ENCODE measurements at regions not wholly inside any gene's neighbourhood (a gene's known extent, or its start where the extent isn't known, plus 50 kb on each side); places are given as distances from the start of the nearest gene placed in this dataset.

DNA sequence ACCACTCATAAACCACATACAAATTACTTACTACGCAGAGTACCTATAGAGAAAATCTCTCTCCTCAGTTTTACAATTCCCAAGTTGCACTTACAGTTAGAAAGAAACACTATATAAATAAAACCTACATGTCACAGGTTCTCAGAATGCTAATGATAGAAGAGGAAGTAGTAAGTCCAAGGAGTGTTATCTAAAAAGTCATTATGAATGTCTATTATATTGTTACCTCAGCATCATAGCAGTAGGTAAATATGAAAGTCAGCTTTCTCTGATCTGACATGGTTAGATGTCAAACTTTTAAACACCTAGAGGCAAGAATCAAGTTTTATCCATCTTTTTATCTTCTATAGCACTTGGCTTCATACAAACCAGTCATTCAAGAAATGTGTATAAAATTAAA is 163.2 kb upstream of the FAM241A start:
- no peak overlapping the region for H3K27ac ChIP-seq (ENCODE audit: low read length)
- in situ Hi-C loops (cut with HindIII; ENCODE audit: low pct_unique_long_range_greater_than_20kb, low sequenced_read_pairs) (no loop called here), intact Hi-C loops (cut with micrococcal nuclease; ENCODE audit: unreplicated experiment) (no loop called here)
- POLR2A ChIA-PET, result no interaction called here
- BruUV-seq (replicated peaks), result no TSS peak
- DNase-seq (ENCODE audit: low read depth, low spot score), result no peak
- H3K27me3 ChIP-seq (ENCODE audit: control insufficient read depth, insufficient read depth, low read length), result no peaks in the 10 kb centered on the region
- TF ChIP-seq SIN3A (IDR thresholded peaks at IDR 0.05; ENCODE audit: borderline replicate concordance, insufficient read depth, low read depth, low read length), result no peak
- TF ChIP-seq, protein P1, sequence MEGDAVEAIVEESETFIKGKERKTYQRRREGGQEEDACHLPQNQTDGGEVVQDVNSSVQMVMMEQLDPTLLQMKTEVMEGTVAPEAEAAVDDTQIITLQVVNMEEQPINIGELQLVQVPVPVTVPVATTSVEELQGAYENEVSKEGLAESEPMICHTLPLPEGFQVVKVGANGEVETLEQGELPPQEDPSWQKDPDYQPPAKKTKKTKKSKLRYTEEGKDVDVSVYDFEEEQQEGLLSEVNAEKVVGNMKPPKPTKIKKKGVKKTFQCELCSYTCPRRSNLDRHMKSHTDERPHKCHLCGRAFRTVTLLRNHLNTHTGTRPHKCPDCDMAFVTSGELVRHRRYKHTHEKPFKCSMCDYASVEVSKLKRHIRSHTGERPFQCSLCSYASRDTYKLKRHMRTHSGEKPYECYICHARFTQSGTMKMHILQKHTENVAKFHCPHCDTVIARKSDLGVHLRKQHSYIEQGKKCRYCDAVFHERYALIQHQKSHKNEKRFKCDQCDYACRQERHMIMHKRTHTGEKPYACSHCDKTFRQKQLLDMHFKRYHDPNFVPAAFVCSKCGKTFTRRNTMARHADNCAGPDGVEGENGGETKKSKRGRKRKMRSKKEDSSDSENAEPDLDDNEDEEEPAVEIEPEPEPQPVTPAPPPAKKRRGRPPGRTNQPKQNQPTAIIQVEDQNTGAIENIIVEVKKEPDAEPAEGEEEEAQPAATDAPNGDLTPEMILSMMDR (IDR thresholded peaks at IDR 0.05), result no peak
- TF ChIP-seq POLR2AphosphoS5 (IDR thresholded peaks at IDR 0.05; ENCODE audit: low read depth, low read length), result no peak
- TF ChIP-seq TCF7L2 (IDR thresholded peaks at IDR 0.05; ENCODE audit: low read depth, low read length), result no peak
- TF ChIP-seq, protein P2, sequence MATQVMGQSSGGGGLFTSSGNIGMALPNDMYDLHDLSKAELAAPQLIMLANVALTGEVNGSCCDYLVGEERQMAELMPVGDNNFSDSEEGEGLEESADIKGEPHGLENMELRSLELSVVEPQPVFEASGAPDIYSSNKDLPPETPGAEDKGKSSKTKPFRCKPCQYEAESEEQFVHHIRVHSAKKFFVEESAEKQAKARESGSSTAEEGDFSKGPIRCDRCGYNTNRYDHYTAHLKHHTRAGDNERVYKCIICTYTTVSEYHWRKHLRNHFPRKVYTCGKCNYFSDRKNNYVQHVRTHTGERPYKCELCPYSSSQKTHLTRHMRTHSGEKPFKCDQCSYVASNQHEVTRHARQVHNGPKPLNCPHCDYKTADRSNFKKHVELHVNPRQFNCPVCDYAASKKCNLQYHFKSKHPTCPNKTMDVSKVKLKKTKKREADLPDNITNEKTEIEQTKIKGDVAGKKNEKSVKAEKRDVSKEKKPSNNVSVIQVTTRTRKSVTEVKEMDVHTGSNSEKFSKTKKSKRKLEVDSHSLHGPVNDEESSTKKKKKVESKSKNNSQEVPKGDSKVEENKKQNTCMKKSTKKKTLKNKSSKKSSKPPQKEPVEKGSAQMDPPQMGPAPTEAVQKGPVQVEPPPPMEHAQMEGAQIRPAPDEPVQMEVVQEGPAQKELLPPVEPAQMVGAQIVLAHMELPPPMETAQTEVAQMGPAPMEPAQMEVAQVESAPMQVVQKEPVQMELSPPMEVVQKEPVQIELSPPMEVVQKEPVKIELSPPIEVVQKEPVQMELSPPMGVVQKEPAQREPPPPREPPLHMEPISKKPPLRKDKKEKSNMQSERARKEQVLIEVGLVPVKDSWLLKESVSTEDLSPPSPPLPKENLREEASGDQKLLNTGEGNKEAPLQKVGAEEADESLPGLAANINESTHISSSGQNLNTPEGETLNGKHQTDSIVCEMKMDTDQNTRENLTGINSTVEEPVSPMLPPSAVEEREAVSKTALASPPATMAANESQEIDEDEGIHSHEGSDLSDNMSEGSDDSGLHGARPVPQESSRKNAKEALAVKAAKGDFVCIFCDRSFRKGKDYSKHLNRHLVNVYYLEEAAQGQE (IDR thresholded peaks at IDR 0.05; ENCODE audit: insufficient read depth in 1 of 2, low read depth in 2 of 2, low read length in 1 of 2), result no peak
- CTCF ChIA-PET, result no interaction called here
- no peak for ATAC-seq
- no peak overlapping the region for H3K4me3 ChIP-seq (ENCODE audit: low read depth in 2 of 2, low read length in 2 of 2)
- H3K4me1 ChIP-seq (ENCODE audit: control insufficient read depth, insufficient read depth, low read length), result no peaks in the 10 kb centered on the region
- H3K36me3 ChIP-seq (ENCODE audit: control insufficient read depth, insufficient read depth, low read length), result no peaks in the 10 kb centered on the region
- H3K9me3 ChIP-seq (ENCODE audit: control insufficient read depth, insufficient read depth, low read depth, low read length), result no peaks in the 10 kb centered on the region

DNA sequence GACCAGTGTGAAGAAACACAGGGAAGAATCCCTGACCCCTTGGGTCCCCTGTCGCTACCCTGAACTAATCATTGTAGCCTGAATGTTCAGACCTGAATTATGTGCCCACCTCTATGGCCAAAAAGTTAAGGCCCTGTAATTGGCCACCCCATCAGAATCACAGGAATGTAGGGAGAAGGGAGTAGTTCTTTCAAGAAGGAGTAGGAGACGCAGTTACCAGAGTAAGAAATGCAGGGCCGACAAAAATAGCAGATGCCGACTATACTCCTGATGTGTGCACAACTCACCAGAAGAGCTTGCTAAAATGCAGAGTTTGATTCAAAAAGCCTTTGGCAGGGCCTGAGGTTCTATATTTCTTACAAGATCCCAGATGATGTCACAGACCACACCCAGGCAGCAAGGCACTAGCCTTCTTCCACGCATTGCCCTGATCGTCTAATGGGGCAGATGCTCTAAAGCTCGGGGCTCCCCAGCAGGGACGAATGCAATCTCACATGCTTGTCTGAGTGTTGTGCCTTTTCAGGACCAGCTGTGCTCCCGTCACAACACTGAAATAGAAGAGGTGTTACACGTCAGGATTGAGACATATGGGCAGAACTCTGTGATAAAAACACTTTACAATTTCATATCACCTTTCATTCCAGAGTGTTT is 161.0 kb upstream of the FAM241A start:
- H3K4me1 ChIP-seq (ENCODE audit: control insufficient read depth, insufficient read depth, low read length), result no peaks in the 10 kb centered on the region
- no peaks in the 10 kb centered on the region for H3K9me3 ChIP-seq (ENCODE audit: control insufficient read depth, insufficient read depth, low read depth, low read length)
- in situ Hi-C loops (cut with HindIII; ENCODE audit: low pct_unique_long_range_greater_than_20kb, low sequenced_read_pairs), result no loop called here
- ATAC-seq, result no peak
- ChIA-PET POLR2A (no interaction called here), CTCF (no interaction called here)
- no peaks in the 10 kb centered on the region for H3K27me3 ChIP-seq (ENCODE audit: control insufficient read depth, insufficient read depth, low read length)
- no peak for DNase-seq (ENCODE audit: low read depth, low spot score)
- TF ChIP-seq POLR2AphosphoS5 (IDR thresholded peaks at IDR 0.05; ENCODE audit: low read depth, low read length), result no peak
- TF ChIP-seq TCF7L2 (IDR thresholded peaks at IDR 0.05; ENCODE audit: low read depth, low read length), result no peak
- no peak for TF ChIP-seq SIN3A (IDR thresholded peaks at IDR 0.05; ENCODE audit: borderline replicate concordance, insufficient read depth, low read depth, low read length)
- TF ChIP-seq, protein P2 (IDR thresholded peaks at IDR 0.05; ENCODE audit: insufficient read depth in 1 of 2, low read depth in 2 of 2, low read length in 1 of 2), result no peak
- TF ChIP-seq, protein P1 (IDR thresholded peaks at IDR 0.05), result no peak
- BruUV-seq (replicated peaks), result no TSS peak
- no peak overlapping the region for H3K27ac ChIP-seq (ENCODE audit: low read length)
- no peaks in the 10 kb centered on the region for H3K36me3 ChIP-seq (ENCODE audit: control insufficient read depth, insufficient read depth, low read length)
- H3K4me3 ChIP-seq (ENCODE audit: low read depth in 2 of 2, low read length in 2 of 2), result no peak overlapping the region
- intact Hi-C loops (cut with micrococcal nuclease; ENCODE audit: unreplicated experiment), result no loop called here
